Ishikawa (cell line): ENCODE measurements at regions not wholly inside any gene's neighbourhood (a gene's known extent, or its start where the extent isn't known, plus 50 kb on each side); places are given as distances from the start of the nearest gene placed in this dataset.

Experiments used
- CEBPB ChIP-seq: IDR thresholded peaks from 2 replicates; pipeline ENCODE4 v1.6.1; 2012
- CREB1 ChIP-seq: IDR thresholded peaks from 2 replicates; pipeline ENCODE4 v1.6.1; 2012; ENCODE audit warnings: low read depth
- EP300 ChIP-seq: IDR thresholded peaks from 2 replicates; pipeline ENCODE4 v1.6.1; 2012; ENCODE audit warnings: borderline replicate concordance
- FOXM1 ChIP-seq: IDR thresholded peaks from 2 replicates; pipeline ENCODE4 v1.6.1; 2012; ENCODE audit warnings: low read depth, borderline replicate concordance
- NFIC ChIP-seq: IDR thresholded peaks from 2 replicates; pipeline ENCODE4 v1.6.1; 2012
- RAD21 ChIP-seq: IDR thresholded peaks from 2 replicates; pipeline ENCODE4 v1.6.1; 2012; ENCODE audit warnings: low read depth
- REST ChIP-seq: IDR thresholded peaks from 2 replicates; pipeline ENCODE4 v1.6.1; 2012; ENCODE audit warnings: low read depth, mild to moderate bottlenecking
- TAF1 ChIP-seq: IDR thresholded peaks from 2 replicates; pipeline ENCODE4 v1.6.1; 2012; ENCODE audit warnings: low read depth, mild to moderate bottlenecking
- TCF12 ChIP-seq: IDR thresholded peaks from 2 replicates; pipeline ENCODE4 v1.6.1; 2012; ENCODE audit warnings: low read depth
- TEAD4 ChIP-seq: IDR thresholded peaks from 2 replicates; pipeline ENCODE4 v1.6.1; 2012
- YY1 ChIP-seq: IDR thresholded peaks from 2 replicates; pipeline ENCODE4 v1.6.1; 2012; ENCODE audit warnings: low read depth
- TF ChIP-seq, protein P1 (sequence below): IDR thresholded peaks from 2 replicates; pipeline ENCODE4 v1.6.1; 2012
- TF ChIP-seq, protein P2 (sequence below): IDR thresholded peaks from 2 replicates; pipeline ENCODE4 v1.6.1; 2012

GRCh38 chr18:64283059-64283458, 134.2 kb upstream of the LINC00305 start:
- no peak for TF ChIP-seq REST
- TF ChIP-seq, protein P1, sequence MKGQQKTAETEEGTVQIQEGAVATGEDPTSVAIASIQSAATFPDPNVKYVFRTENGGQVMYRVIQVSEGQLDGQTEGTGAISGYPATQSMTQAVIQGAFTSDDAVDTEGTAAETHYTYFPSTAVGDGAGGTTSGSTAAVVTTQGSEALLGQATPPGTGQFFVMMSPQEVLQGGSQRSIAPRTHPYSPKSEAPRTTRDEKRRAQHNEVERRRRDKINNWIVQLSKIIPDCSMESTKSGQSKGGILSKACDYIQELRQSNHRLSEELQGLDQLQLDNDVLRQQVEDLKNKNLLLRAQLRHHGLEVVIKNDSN: no peak
- no peak for TF ChIP-seq TAF1
- TF ChIP-seq CEBPB: no peak
- TF ChIP-seq, protein P2, sequence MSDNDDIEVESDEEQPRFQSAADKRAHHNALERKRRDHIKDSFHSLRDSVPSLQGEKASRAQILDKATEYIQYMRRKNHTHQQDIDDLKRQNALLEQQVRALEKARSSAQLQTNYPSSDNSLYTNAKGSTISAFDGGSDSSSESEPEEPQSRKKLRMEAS: no peak
- TF ChIP-seq RAD21: no peak
- TF ChIP-seq CREB1: no peak
- no peak for TF ChIP-seq YY1
- TF ChIP-seq TEAD4: no peak
- TF ChIP-seq TCF12: no peak
- no peak for TF ChIP-seq EP300
- no peak for TF ChIP-seq NFIC
- no peak for TF ChIP-seq FOXM1
